HepG2 (cell line): ENCODE measurements at regions not wholly inside any gene's neighbourhood (a gene's known extent, or its start where the extent isn't known, plus 50 kb on each side); places are given as distances from the start of the nearest gene placed in this dataset.
A peak's percentile ranks its signal among the peaks of the same experiment; 100 is the strongest.
"Not testable (repeated sequence)": the region's sequence is repeated elsewhere in the genome, so short reads cannot be mapped to it uniquely, and the experiment has no call there.

Experiments used
- ATAC-seq: fragments of 200-7000 bp; cut with Tn5 transposase; 3 replicates; pipeline ENCODE4 v1.9.1; 2020; ENCODE audit warnings: mild to moderate bottlenecking, moderate library complexity
- BruUV-seq: library from RNA; stranded (reverse); fragments of 400-500 nt; replicated peaks from 2 replicates; lab custom pipeline; 2021; lab: Mats Ljungman, UMichigan
- CTCF ChIA-PET: fragments of 300-600 bp; formaldehyde crosslinking; extraction: SDS; loops from one replicate; lab custom pipeline; 2021; ENCODE audit warnings: low total read pairs, inconsistent platforms, low intra/inter-chr PET ratio; lab: Yijun Ruan, JAX
- POLR2A ChIA-PET: fragments of 350-600 bp; sonication (Branson Sonifier 250); formaldehyde crosslinking; loops from one replicate; lab custom pipeline; 2020; ENCODE audit warnings: antibody characterized with exemption, inconsistent platforms; lab: Yijun Ruan, JAX
- DNase-seq: peaks from one replicate; pipeline ENCODE4 v3.0.0-alpha.2; 2015; ENCODE audit warnings: low spot score
- FAIRE-seq: peaks from 3 replicates; lab custom pipeline; 2011; peaks lifted over from hg19 to GRCh38; lab: Jason Lieb, UNC
- H2AFZ ChIP-seq: one replicate; pipeline ENCODE4 v1.6.1; 2011; ENCODE audit warnings: low read length, inconsistent platforms
- H3K27ac ChIP-seq: fragments of 300-600 bp; 3 replicates; pipeline ENCODE4 v1.8.0; 2011; ENCODE audit warnings: mixed run types, mild to moderate bottlenecking, mixed read lengths, low read length, inconsistent platforms; ENCODE audit not compliant: insufficient read depth; ENCODE audit errors: extremely low read length
- H3K27me3 ChIP-seq, 2 experiments: fragments of 200-600 bp in 1 of 2; 2 replicates in 1 of 2; 3 replicates in 1 of 2; pipeline versions ENCODE4 v1.6.0 to v1.8.0; 2011; ENCODE audit warnings: low read length in 2 of 2, mild to moderate bottlenecking in 2 of 2, moderate library complexity in 2 of 2, inconsistent platforms in 1 of 2; ENCODE audit not compliant: insufficient read depth in 2 of 2, control insufficient read depth in 1 of 2
- H3K36me3 ChIP-seq, 2 experiments: fragments of 200-600 bp in 1 of 2; replicated peaks in 1 of 2; 2 replicates in 1 of 2; 3 replicates in 1 of 2; pipeline versions ENCODE4 v1.5.1 to v1.8.0; 2011; ENCODE audit warnings: low read length in 2 of 2, inconsistent platforms in 1 of 2; ENCODE audit not compliant: insufficient read depth in 2 of 2, control insufficient read depth in 1 of 2
- H3K4me1 ChIP-seq: 2 replicates; pipeline ENCODE4 v1.5.1; 2012; ENCODE audit warnings: low read length, inconsistent platforms; ENCODE audit not compliant: insufficient read depth
- H3K4me2 ChIP-seq: 2 replicates; pipeline ENCODE4 v1.6.0; 2011; ENCODE audit warnings: low read depth, low read length, inconsistent platforms
- H3K4me3 ChIP-seq, 3 experiments: fragments of 200-600 bp in 1 of 3; sonication (generic), shearing (Covaris generic) in 1 of 3; replicated peaks in 1 of 3; 2 replicates each; pipeline ENCODE4 v1.5.1; 2011 to 2016; ENCODE audit warnings: low read length in 3 of 3, inconsistent platforms in 2 of 3, low read depth in 2 of 3, mild to moderate bottlenecking in 2 of 3, control low read depth in 1 of 3, mixed read lengths in 1 of 3; ENCODE audit not compliant: insufficient read depth in 1 of 3
- H3K79me2 ChIP-seq: one replicate; pipeline ENCODE4 v1.6.1; 2011; ENCODE audit warnings: low read length, inconsistent platforms; ENCODE audit not compliant: insufficient read depth
- H3K9ac ChIP-seq: 2 replicates; pipeline ENCODE4 v1.6.0; 2011; ENCODE audit warnings: mild to moderate bottlenecking, low read depth, low read length, inconsistent platforms; ENCODE audit not compliant: insufficient read depth
- H3K9me3 ChIP-seq: 2 replicates; pipeline ENCODE4 v1.5.1; 2012; ENCODE audit warnings: mild to moderate bottlenecking, low read length
- H4K20me1 ChIP-seq: 2 replicates; pipeline ENCODE4 v1.6.0; 2011; ENCODE audit warnings: inconsistent platforms, mild to moderate bottlenecking, low read length, moderate library complexity; ENCODE audit not compliant: insufficient read depth
- NFRKB ChIP-seq: fragments of 450-650 bp; IDR thresholded peaks from 2 replicates; pipeline ENCODE4 v1.6.1; 2017
- PLRG1 ChIP-seq: fragments of 450-650 bp; conservative IDR thresholded peaks from 2 replicates; pipeline ENCODE4 v1.6.1; 2016
- SOX6 ChIP-seq, 2 experiments: fragments of 450-650 bp in 1 of 2; sonication (generic) in 1 of 2; formaldehyde crosslinking in 1 of 2; IDR thresholded peaks; 2 replicates each; pipeline versions ENCODE4 v1.4.0 to v1.6.1; 2017 to 2020; ENCODE audit warnings: antibody characterized with exemption in 1 of 2, mild to moderate bottlenecking in 1 of 2, missing genetic modification reagents in 1 of 2
- WGBS: methylation state at CpG from one replicate; pipeline ENCODE4 v1.1.6; 2017; ENCODE audit warnings: low lambda C conversion rate; 5-methylcytosine and 5-hydroxymethylcytosine counted together
- in situ Hi-C: cut with HindIII; loops from 2 replicates; pipeline ENCODE4 v1.10.0; 2017; ENCODE audit warnings: low pct_unique_long_range_greater_than_20kb; ENCODE audit not compliant: extremely low pct_ligation_motif_present
- intact Hi-C: fragments of 100-400 bp; cut with micrococcal nuclease; formaldehyde crosslinking; loops from one replicate; pipeline ENCODE4 v1.10.0; 2022; ENCODE audit not compliant: unreplicated experiment

- H3K4me1 ChIP-seq, H2AFZ ChIP-seq, H3K79me2 ChIP-seq, POLR2A ChIA-PET, H3K4me3 ChIP-seq, CTCF ChIA-PET, DNase-seq, H3K9me3 ChIP-seq, intact Hi-C loops, H3K9ac ChIP-seq, in situ Hi-C loops, ATAC-seq, H3K36me3 ChIP-seq, H4K20me1 ChIP-seq, H3K4me2 ChIP-seq, H3K27ac ChIP-seq, BruUV-seq: not testable (repeated sequence)
- peaks cover 5 to 26% of the 10 kb centered on the region in 2 experiments; a peak in 3 of 5 replicates for H3K27me3 ChIP-seq
- FAIRE-seq, result peak; percentile 26
- no CpG with 5 or more reads among the region's 11 CpGs for WGBS
Measured at GRCh38 chr5:179448282-179448681, 102.1 kb upstream of the RUFY1 start.

- DNase-seq; ATAC-seq; H3K27ac ChIP-seq; H3K4me1 ChIP-seq; H3K9ac ChIP-seq; H3K4me3 ChIP-seq; BruUV-seq; H4K20me1 ChIP-seq; CTCF ChIA-PET; in situ Hi-C loops; H3K9me3 ChIP-seq; H3K4me2 ChIP-seq; H3K79me2 ChIP-seq; POLR2A ChIA-PET; intact Hi-C loops; FAIRE-seq; H2AFZ ChIP-seq; H3K36me3 ChIP-seq; TF ChIP-seq SOX6 (CRISPR knock-in tag; IDR thresholded peaks at IDR 0.05): not testable (repeated sequence)
- 33% methylated on average over 3 of the region's 3 CpGs for WGBS
- H3K27me3 ChIP-seq, result peaks cover 3 to 39% of the 10 kb centered on the region in 2 experiments; a peak in 4 of 5 replicates
- TF ChIP-seq SOX6 (IDR thresholded peaks at IDR 0.05) (peak; percentile 69; the same call in 1 of the 2 replicates), PLRG1 (0 out of 2 replicates have a peak, but pooled peaks have one; percentile 21), NFRKB (peak; percentile 43; the same call in 1 of the 2 replicates)
Measured at GRCh38 chr5:179442289-179442688, 97.0 kb upstream of the ADAMTS2 start.
